Vagina (tissue), 2 donors: ENCODE measurements at regions not wholly inside any gene's neighbourhood (a gene's known extent, or its start where the extent isn't known, plus 50 kb on each side); places are given as distances from the start of the nearest gene placed in this dataset.

ENCODE experiments used
- DNase-seq, 2 donors: peaks; one replicate each; pipeline ENCODE4 v3.0.0-alpha.2; 2017; ENCODE audit errors: extremely low spot score in 2 of 2
- H3K27ac ChIP-seq: fragments of 200-600 bp; sonication (generic); one replicate; pipeline ENCODE4 v1.5.1; 2019
- H3K27me3 ChIP-seq: fragments of 200-600 bp; sonication (generic); one replicate; pipeline ENCODE4 v1.5.1; 2019
- H3K36me3 ChIP-seq, 2 donors: fragments of 200-600 bp; sonication (generic); one replicate each; pipeline ENCODE4 v1.5.1; 2017 to 2019
- H3K4me1 ChIP-seq: fragments of 200-600 bp; sonication (generic); one replicate; pipeline ENCODE4 v1.5.1; 2019
- H3K4me3 ChIP-seq, 2 donors: fragments of 200-600 bp; sonication (generic); 1 replicate in 1 of 2; 2 replicates in 1 of 2; pipeline ENCODE4 v1.5.1; 2016 to 2019
- H3K9me3 ChIP-seq: fragments of 200-600 bp; sonication (generic); one replicate; pipeline ENCODE4 v1.5.1; 2019
- POLR2A ChIP-seq, 2 donors: fragments of 450-650 bp; IDR thresholded peaks; one replicate each; pipeline ENCODE4 v1.6.1; 2017; ENCODE audit warnings: antibody characterized with exemption in 2 of 2, mild to moderate bottlenecking in 2 of 2, moderate library complexity in 2 of 2
- POLR2AphosphoS5 ChIP-seq, 2 donors: sonication (generic); formaldehyde crosslinking; IDR thresholded peaks; one replicate each; pipeline ENCODE4 v1.9.0; 2017; ENCODE audit warnings: antibody characterized with exemption in 2 of 2, mild to moderate bottlenecking in 2 of 2, low read depth in 1 of 2; ENCODE audit not compliant: insufficient read depth in 1 of 2
- intact Hi-C: fragments of 100-400 bp; cut with DNase I; formaldehyde crosslinking; loops from one replicate; pipeline ENCODE4 v1.15.1; 2023
- TF ChIP-seq, protein P1 (sequence below), 3 experiments: fragments of 450-650 bp in 2 of 3; fragments of 200-600 bp in 1 of 3; sonication (generic) in 1 of 3; IDR thresholded peaks; one replicate each; pipeline ENCODE4 v1.5.1; 2017 to 2019; ENCODE audit warnings: antibody characterized with exemption in 3 of 3, mild to moderate bottlenecking in 2 of 3, moderate library complexity in 2 of 3

DNA sequence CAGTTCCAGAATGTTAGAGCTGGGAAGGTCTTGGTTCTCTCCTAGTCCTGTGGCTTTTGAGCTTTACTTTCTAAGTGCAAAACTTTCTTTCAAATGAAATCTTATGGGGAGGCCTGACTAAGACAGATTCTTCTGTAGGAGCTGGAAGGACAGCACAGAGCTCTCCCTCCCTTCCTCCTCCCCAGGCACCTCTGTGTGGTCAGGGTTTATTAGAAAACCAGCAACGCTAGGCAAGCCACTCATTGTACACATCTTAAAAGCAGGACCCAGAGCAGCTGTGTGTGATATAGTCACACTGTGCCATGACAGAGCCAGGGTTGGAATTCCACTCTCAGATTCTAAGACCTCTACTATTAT, 241.1 kb upstream of the RAB4A start:
- no peak for TF ChIP-seq POLR2A (IDR thresholded peaks at IDR 0.05)
- TF ChIP-seq POLR2AphosphoS5 (IDR thresholded peaks at IDR 0.05; ENCODE audit: insufficient read depth in 1 of 2, low read depth in 1 of 2) = no peak
- TF ChIP-seq, protein P1, sequence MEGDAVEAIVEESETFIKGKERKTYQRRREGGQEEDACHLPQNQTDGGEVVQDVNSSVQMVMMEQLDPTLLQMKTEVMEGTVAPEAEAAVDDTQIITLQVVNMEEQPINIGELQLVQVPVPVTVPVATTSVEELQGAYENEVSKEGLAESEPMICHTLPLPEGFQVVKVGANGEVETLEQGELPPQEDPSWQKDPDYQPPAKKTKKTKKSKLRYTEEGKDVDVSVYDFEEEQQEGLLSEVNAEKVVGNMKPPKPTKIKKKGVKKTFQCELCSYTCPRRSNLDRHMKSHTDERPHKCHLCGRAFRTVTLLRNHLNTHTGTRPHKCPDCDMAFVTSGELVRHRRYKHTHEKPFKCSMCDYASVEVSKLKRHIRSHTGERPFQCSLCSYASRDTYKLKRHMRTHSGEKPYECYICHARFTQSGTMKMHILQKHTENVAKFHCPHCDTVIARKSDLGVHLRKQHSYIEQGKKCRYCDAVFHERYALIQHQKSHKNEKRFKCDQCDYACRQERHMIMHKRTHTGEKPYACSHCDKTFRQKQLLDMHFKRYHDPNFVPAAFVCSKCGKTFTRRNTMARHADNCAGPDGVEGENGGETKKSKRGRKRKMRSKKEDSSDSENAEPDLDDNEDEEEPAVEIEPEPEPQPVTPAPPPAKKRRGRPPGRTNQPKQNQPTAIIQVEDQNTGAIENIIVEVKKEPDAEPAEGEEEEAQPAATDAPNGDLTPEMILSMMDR (IDR thresholded peaks at IDR 0.05) = no peak
- no peaks in the 10 kb centered on the region for H3K36me3 ChIP-seq
- no peak for DNase-seq
- no peaks in the 10 kb centered on the region for H3K27me3 ChIP-seq
- H3K4me3 ChIP-seq = no peak overlapping the region
- intact Hi-C loops = no loop called here
- H3K27ac ChIP-seq = no peak overlapping the region
- no peaks in the 10 kb centered on the region for H3K9me3 ChIP-seq
- peaks cover 4% of the 10 kb centered on the region for H3K4me1 ChIP-seq

DNA sequence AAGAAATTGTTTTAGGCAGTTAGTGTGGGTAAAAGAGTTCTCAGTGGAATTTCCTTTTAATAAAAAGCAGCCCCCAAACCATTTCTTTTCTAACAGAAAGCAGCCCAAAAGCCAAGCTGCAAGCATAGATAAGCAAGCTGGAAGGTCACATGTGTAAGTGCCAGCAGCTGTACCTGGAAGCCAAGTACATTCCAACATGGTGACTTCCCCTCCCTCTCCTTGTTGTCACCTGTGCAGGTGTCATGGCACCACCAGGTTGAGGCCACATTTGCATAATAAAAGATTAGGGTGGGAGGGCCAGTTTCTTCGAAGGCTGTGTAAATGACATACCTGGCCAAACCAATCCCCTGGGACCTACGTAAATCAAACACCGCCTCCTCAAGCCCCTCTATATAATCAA, 240.3 kb upstream of the RAB4A start:
- Histone ChIP-seq H3K9me3 (no peaks in the 10 kb centered on the region), H3K4me3 (no peak overlapping the region), H3K27me3 (no peaks in the 10 kb centered on the region), H3K36me3 (no peaks in the 10 kb centered on the region), H3K27ac (no peak overlapping the region), H3K4me1 (no peaks in the 10 kb centered on the region)
- TF ChIP-seq POLR2A (IDR thresholded peaks at IDR 0.05) (no peak), POLR2AphosphoS5 (IDR thresholded peaks at IDR 0.05; ENCODE audit: insufficient read depth in 1 of 2, low read depth in 1 of 2) (no peak)
- TF ChIP-seq, protein P1 (IDR thresholded peaks at IDR 0.05) = no peak
- no peak for DNase-seq
- intact Hi-C loops = no loop called here

DNA sequence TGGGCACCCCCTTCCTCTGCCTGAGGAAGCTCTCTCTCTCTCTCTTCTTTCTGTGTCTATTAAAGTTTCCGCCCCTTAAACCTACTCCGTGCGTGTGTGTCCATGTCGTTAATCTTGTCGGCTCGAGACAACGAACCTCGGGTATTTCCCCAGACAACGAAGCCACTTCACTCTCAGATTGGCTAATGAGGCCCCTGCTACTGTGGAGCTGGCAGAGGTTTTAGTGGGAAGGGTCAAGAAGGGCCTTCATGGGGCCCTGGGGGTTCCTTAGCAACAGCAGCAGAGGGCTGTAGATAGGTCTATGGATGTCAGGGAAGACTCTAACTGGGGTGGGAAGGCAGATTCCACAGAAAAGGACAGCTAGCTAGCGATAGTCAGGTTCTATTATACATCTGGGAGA, 239.8 kb upstream of the RAB4A start:
- no peak for DNase-seq
- no peak for TF ChIP-seq POLR2A (IDR thresholded peaks at IDR 0.05)
- TF ChIP-seq, protein P1 (IDR thresholded peaks at IDR 0.05) = no peak
- no peak for TF ChIP-seq POLR2AphosphoS5 (IDR thresholded peaks at IDR 0.05; ENCODE audit: insufficient read depth in 1 of 2, low read depth in 1 of 2)
- Histone ChIP-seq H3K27ac (no peak overlapping the region), H3K4me3 (no peak overlapping the region), H3K27me3 (no peaks in the 10 kb centered on the region), H3K9me3 (no peaks in the 10 kb centered on the region), H3K36me3 (no peaks in the 10 kb centered on the region), H3K4me1 (no peaks in the 10 kb centered on the region)
- intact Hi-C loops = no loop called here

DNA sequence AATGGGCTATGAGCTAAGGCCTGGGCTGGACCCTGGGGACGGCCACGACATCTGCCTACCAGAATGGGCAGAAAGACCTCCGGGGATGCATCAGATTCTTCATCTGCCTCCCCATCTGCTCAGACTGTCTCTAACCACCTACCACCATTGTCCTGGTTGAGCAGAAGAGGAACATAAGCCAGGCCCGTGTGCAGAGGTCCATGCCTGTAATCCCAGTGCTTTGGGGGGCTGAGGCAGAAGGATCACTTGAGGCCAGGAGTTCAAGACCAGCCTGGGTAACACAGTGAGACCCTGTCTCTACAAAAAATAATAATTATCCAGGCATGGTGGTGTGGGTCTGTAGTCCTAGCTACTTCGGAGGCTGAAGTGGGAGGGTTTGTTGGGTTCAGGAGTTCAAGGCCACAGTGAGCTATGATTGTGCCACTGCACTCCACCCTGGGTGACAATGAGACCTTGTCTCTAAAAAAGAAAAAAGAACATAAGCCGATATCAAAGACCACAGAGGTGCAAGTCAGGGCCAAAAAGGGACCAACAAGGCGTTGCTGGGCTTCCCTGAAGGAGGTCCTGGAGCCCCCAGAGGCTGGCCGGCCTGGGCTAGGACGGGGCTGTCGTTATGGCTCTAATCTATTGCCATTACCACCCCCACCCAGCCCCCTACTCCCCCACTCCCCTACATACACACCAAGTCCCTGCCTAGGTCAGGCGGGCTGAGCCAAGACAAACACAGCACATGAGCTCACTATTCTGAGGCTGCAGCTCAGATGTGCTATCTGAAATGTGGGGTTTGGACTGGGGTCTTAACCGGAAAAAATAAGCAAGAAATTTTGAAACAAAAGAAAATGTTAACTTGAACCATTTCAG, 239.2 kb upstream of the RAB4A start:
- H3K27me3 ChIP-seq = no peaks in the 10 kb centered on the region
- H3K36me3 ChIP-seq = no peaks in the 10 kb centered on the region
- no peak overlapping the region for H3K4me3 ChIP-seq
- H3K27ac ChIP-seq = no peak overlapping the region
- H3K4me1 ChIP-seq = no peaks in the 10 kb centered on the region
- intact Hi-C loops = no loop called here
- no peak for DNase-seq
- no peaks in the 10 kb centered on the region for H3K9me3 ChIP-seq
- TF ChIP-seq, protein P1 (IDR thresholded peaks at IDR 0.05) = no peak
- TF ChIP-seq POLR2AphosphoS5 (IDR thresholded peaks at IDR 0.05; ENCODE audit: insufficient read depth in 1 of 2, low read depth in 1 of 2) (no peak), POLR2A (IDR thresholded peaks at IDR 0.05) (no peak)

DNA sequence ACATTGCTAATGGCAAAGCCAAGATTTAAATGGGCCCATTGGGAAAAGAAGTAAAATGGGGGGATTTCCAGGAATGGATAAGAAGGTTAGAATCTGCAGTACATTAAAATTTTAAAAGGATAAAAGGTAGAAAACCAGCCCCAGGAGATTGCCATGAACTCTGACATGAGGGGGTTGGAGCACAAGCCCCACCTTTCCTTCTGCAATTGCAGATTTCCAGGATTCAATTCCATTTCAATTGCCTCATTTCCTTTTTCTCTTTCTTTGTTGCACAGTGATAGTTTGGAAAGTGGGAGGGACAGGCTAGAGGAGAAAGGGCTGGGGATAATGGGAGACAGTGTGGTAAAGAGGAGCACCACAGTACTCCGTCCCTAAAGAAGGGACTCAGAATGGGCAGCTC, 238.5 kb upstream of the RAB4A start:
- DNase-seq = no peak
- Histone ChIP-seq H3K27me3 (no peaks in the 10 kb centered on the region), H3K4me1 (no peaks in the 10 kb centered on the region), H3K27ac (no peak overlapping the region), H3K36me3 (no peaks in the 10 kb centered on the region), H3K9me3 (no peaks in the 10 kb centered on the region), H3K4me3 (no peak overlapping the region)
- intact Hi-C loops = no loop called here
- TF ChIP-seq POLR2A (IDR thresholded peaks at IDR 0.05) (no peak), POLR2AphosphoS5 (IDR thresholded peaks at IDR 0.05; ENCODE audit: insufficient read depth in 1 of 2, low read depth in 1 of 2) (no peak)
- TF ChIP-seq, protein P1 (IDR thresholded peaks at IDR 0.05) = no peak
